ENCODE measurements at regions not wholly inside any gene's neighbourhood (a gene's known extent, or its start where the extent isn't known, plus 50 kb on each side); places are given as distances from the start of the nearest gene placed in this dataset.
"Not testable (repeated sequence)": the region's sequence is repeated elsewhere in the genome, so short reads cannot be mapped to it uniquely, and the experiment has no call there.

GRCh38 chr15:20271647-20272046 is 270.0 kb downstream of the GOLGA6L6 start:
- Histone ChIP-seq H3K4me3 (ENCODE audit: low read depth, low read length) (no peak overlapping the region), H3K36me3 (ENCODE audit: control insufficient read depth, insufficient read depth, low read length) (no peaks in the 10 kb centered on the region), H3K27me3 (ENCODE audit: control insufficient read depth, insufficient read depth, low read length) (no peaks in the 10 kb centered on the region)
- POLR2A ChIA-PET = no interaction called here
- TF ChIP-seq CTCF (IDR thresholded peaks at IDR 0.05; ENCODE audit: insufficient read depth, low read depth, low read length) = no peak
- no peak for DNase-seq (ENCODE audit: low read depth)
- CTCF ChIA-PET = no interaction called here

- POLR2A ChIA-PET; H3K36me3 ChIP-seq (ENCODE audit: control insufficient read depth, insufficient read depth, low read length); DNase-seq (ENCODE audit: low read depth); H3K27me3 ChIP-seq (ENCODE audit: control insufficient read depth, insufficient read depth, low read length); H3K4me3 ChIP-seq (ENCODE audit: low read depth, low read length); CTCF ChIA-PET: not testable (repeated sequence)
Observed at GRCh38 chr15:20269956-20270355, 271.6 kb downstream of the GOLGA6L6 start.

GRCh38 chr15:20267996-20268395 is 273.6 kb downstream of the GOLGA6L6 start:
- POLR2A ChIA-PET; H3K4me3 ChIP-seq (ENCODE audit: low read depth, low read length); DNase-seq (ENCODE audit: low read depth); H3K27me3 ChIP-seq (ENCODE audit: control insufficient read depth, insufficient read depth, low read length); CTCF ChIA-PET; H3K36me3 ChIP-seq (ENCODE audit: control insufficient read depth, insufficient read depth, low read length): not testable (repeated sequence)

GRCh38 chr15:20267051-20267730 is 274.4 kb downstream of the GOLGA6L6 start:
- CTCF ChIA-PET; H3K27me3 ChIP-seq (ENCODE audit: control insufficient read depth, insufficient read depth, low read length); H3K4me3 ChIP-seq (ENCODE audit: low read depth, low read length); POLR2A ChIA-PET; H3K36me3 ChIP-seq (ENCODE audit: control insufficient read depth, insufficient read depth, low read length); DNase-seq (ENCODE audit: low read depth): not testable (repeated sequence)

GRCh38 chr15:20265710-20266109 is 275.9 kb downstream of the GOLGA6L6 start:
- DNase-seq (ENCODE audit: low read depth); CTCF ChIA-PET; POLR2A ChIA-PET; H3K4me3 ChIP-seq (ENCODE audit: low read depth, low read length); H3K36me3 ChIP-seq (ENCODE audit: control insufficient read depth, insufficient read depth, low read length); H3K27me3 ChIP-seq (ENCODE audit: control insufficient read depth, insufficient read depth, low read length): not testable (repeated sequence)

- H3K4me3 ChIP-seq (ENCODE audit: low read depth, low read length); POLR2A ChIA-PET; CTCF ChIA-PET; DNase-seq (ENCODE audit: low read depth); H3K27me3 ChIP-seq (ENCODE audit: control insufficient read depth, insufficient read depth, low read length); H3K36me3 ChIP-seq (ENCODE audit: control insufficient read depth, insufficient read depth, low read length): not testable (repeated sequence)
Observed at GRCh38 chr15:20261321-20262280, 280.0 kb downstream of the GOLGA6L6 start.

- POLR2A ChIA-PET; H3K27me3 ChIP-seq (ENCODE audit: control insufficient read depth, insufficient read depth, low read length); CTCF ChIA-PET; H3K36me3 ChIP-seq (ENCODE audit: control insufficient read depth, insufficient read depth, low read length); DNase-seq (ENCODE audit: low read depth); H3K4me3 ChIP-seq (ENCODE audit: low read depth, low read length): not testable (repeated sequence)
Observed at GRCh38 chr15:20260650-20261049, 280.9 kb downstream of the GOLGA6L6 start.

- POLR2A ChIA-PET; H3K4me3 ChIP-seq (ENCODE audit: low read depth, low read length); CTCF ChIA-PET; H3K36me3 ChIP-seq (ENCODE audit: control insufficient read depth, insufficient read depth, low read length); DNase-seq (ENCODE audit: low read depth); H3K27me3 ChIP-seq (ENCODE audit: control insufficient read depth, insufficient read depth, low read length): not testable (repeated sequence)
Observed at GRCh38 chr15:20259559-20260190, 281.9 kb downstream of the GOLGA6L6 start.

GRCh38 chr15:20256394-20256793 is 285.2 kb downstream of the GOLGA6L6 start:
- DNase-seq (ENCODE audit: low read depth); H3K4me3 ChIP-seq (ENCODE audit: low read depth, low read length); H3K27me3 ChIP-seq (ENCODE audit: control insufficient read depth, insufficient read depth, low read length); H3K36me3 ChIP-seq (ENCODE audit: control insufficient read depth, insufficient read depth, low read length); CTCF ChIA-PET; POLR2A ChIA-PET: not testable (repeated sequence)

GRCh38 chr15:20255641-20256040 is 286.0 kb downstream of the GOLGA6L6 start:
- CTCF ChIA-PET; H3K36me3 ChIP-seq (ENCODE audit: control insufficient read depth, insufficient read depth, low read length); H3K27me3 ChIP-seq (ENCODE audit: control insufficient read depth, insufficient read depth, low read length); DNase-seq (ENCODE audit: low read depth); H3K4me3 ChIP-seq (ENCODE audit: low read depth, low read length); POLR2A ChIA-PET: not testable (repeated sequence)

GRCh38 chr15:20253047-20253615 is 288.5 kb downstream of the GOLGA6L6 start:
- H3K36me3 ChIP-seq (ENCODE audit: control insufficient read depth, insufficient read depth, low read length); CTCF ChIA-PET; H3K27me3 ChIP-seq (ENCODE audit: control insufficient read depth, insufficient read depth, low read length); POLR2A ChIA-PET; H3K4me3 ChIP-seq (ENCODE audit: low read depth, low read length); DNase-seq (ENCODE audit: low read depth): not testable (repeated sequence)

All from BJ (cell line).